IMR-90 (cell line): ENCODE measurements at regions not wholly inside any gene's neighbourhood (a gene's known extent, or its start where the extent isn't known, plus 50 kb on each side); places are given as distances from the start of the nearest gene placed in this dataset.

ENCODE experiments used
- ATAC-seq: fragments of 200-7000 bp; cut with Tn5 transposase; 2 replicates; pipeline ENCODE4 v1.9.1; 2020; ENCODE audit warnings: low read depth, mild to moderate bottlenecking, moderate library complexity
- BruUV-seq: library from RNA; stranded (reverse); fragments of 400-500 nt; replicated peaks from 2 replicates; lab custom pipeline; 2021; lab: Mats Ljungman, UMichigan
- CTCF ChIA-PET: fragments of 300-600 bp; formaldehyde crosslinking; extraction: SDS; loops from one replicate; lab custom pipeline; 2021; ENCODE audit warnings: antibody characterized with exemption; lab: Yijun Ruan, JAX
- POLR2A ChIA-PET: fragments of 300-600 bp; sonication (Branson Sonifier 250); formaldehyde crosslinking; loops from one replicate; lab custom pipeline; 2022; ENCODE audit warnings: antibody characterized with exemption; ENCODE audit not compliant: unreplicated experiment; lab: Charles Lee
- DNase-seq: peaks from one replicate; pipeline ENCODE4 v3.0.0; 2013
- H2AFZ ChIP-seq: replicated peaks from 2 replicates; pipeline ENCODE3; 2013; ENCODE audit warnings: low read length, mild to moderate bottlenecking; ENCODE audit not compliant: poor library complexity
- H2AK5ac ChIP-seq: 2 replicates; pipeline ENCODE4 v1.6.1; 2013; ENCODE audit warnings: low read depth, low read length, inconsistent platforms
- H2AK9ac ChIP-seq: replicated peaks from 2 replicates; pipeline ENCODE3; 2013; ENCODE audit warnings: mild to moderate bottlenecking, low read depth, low read length, moderate library complexity; ENCODE audit not compliant: poor library complexity
- H2BK120ac ChIP-seq: 2 replicates; pipeline ENCODE4 v1.6.1; 2013; ENCODE audit warnings: low read depth, low read length, inconsistent platforms
- H2BK15ac ChIP-seq: 3 replicates; pipeline ENCODE4 v1.6.1; 2013; ENCODE audit warnings: low read depth, low read length, inconsistent platforms
- H2BK20ac ChIP-seq: 2 replicates; pipeline ENCODE4 v1.6.1; 2013; ENCODE audit warnings: low read depth, mild to moderate bottlenecking, inconsistent platforms, low read length, moderate library complexity
- H2BK5ac ChIP-seq: 2 replicates; pipeline ENCODE4 v1.6.1; 2013; ENCODE audit warnings: mild to moderate bottlenecking, low read depth, low read length, inconsistent platforms; ENCODE audit not compliant: poor library complexity, severe bottlenecking
- H3K14ac ChIP-seq: replicated peaks from 2 replicates; pipeline ENCODE4 v1.6.1; 2013; ENCODE audit warnings: low read depth, low read length, inconsistent platforms
- H3K18ac ChIP-seq: 2 replicates; pipeline ENCODE4 v1.6.1; 2013; ENCODE audit warnings: low read depth, low read length, control low read depth
- H3K23ac ChIP-seq: 2 replicates; pipeline ENCODE4 v1.6.1; 2013; ENCODE audit warnings: low read depth, low read length, inconsistent platforms
- H3K27ac ChIP-seq: 2 replicates; pipeline ENCODE4 v1.5.1; 2013; ENCODE audit warnings: mild to moderate bottlenecking, control low read depth, low read length; ENCODE audit not compliant: insufficient read depth
- H3K27me3 ChIP-seq: 2 replicates; pipeline ENCODE4 v1.6.1; 2013; ENCODE audit warnings: low read length; ENCODE audit not compliant: control insufficient read depth, insufficient read depth
- H3K36me3 ChIP-seq: 2 replicates; pipeline ENCODE4 v1.6.1; 2013; ENCODE audit warnings: low read length, mixed read lengths; ENCODE audit not compliant: control insufficient read depth, insufficient read depth
- H3K4ac ChIP-seq: 2 replicates; pipeline ENCODE4 v1.6.1; 2013; ENCODE audit warnings: low read depth, low read length, inconsistent platforms
- H3K4me1 ChIP-seq: 2 replicates; pipeline ENCODE4 v1.6.1; 2013; ENCODE audit warnings: low read length, mixed read lengths; ENCODE audit not compliant: control insufficient read depth, insufficient read depth
- H3K4me2 ChIP-seq: 2 replicates; pipeline ENCODE4 v1.6.1; 2013; ENCODE audit warnings: low read depth, mild to moderate bottlenecking, control low read depth, low read length, moderate library complexity
- H3K4me3 ChIP-seq: 2 replicates; pipeline ENCODE4 v1.5.1; 2013; ENCODE audit warnings: low read depth, mild to moderate bottlenecking, control low read depth, low read length, moderate library complexity; ENCODE audit not compliant: insufficient read depth
- H3K56ac ChIP-seq: 2 replicates; pipeline ENCODE4 v1.6.1; 2013; ENCODE audit warnings: low read length, inconsistent platforms; ENCODE audit not compliant: insufficient read depth; ENCODE audit errors: extremely low read depth
- H3K79me1 ChIP-seq, 2 experiments: 2 replicates each; pipeline ENCODE4 v1.6.1; 2013; ENCODE audit warnings: low read length in 2 of 2, inconsistent platforms in 1 of 2, low read depth in 1 of 2
- H3K9ac ChIP-seq: 2 replicates; pipeline ENCODE4 v1.6.1; 2013; ENCODE audit warnings: low read depth, low read length, control low read depth
- H3K9me1 ChIP-seq: 2 replicates; pipeline ENCODE4 v1.6.1; 2013; ENCODE audit warnings: low read length, inconsistent platforms; ENCODE audit not compliant: insufficient read depth
- H3K9me3 ChIP-seq: 2 replicates; pipeline ENCODE4 v1.6.1; 2013; ENCODE audit warnings: low read length; ENCODE audit not compliant: control insufficient read depth, insufficient read depth
- H4K20me1 ChIP-seq: 2 replicates; pipeline ENCODE4 v1.6.1; 2013; ENCODE audit warnings: low read length, inconsistent platforms; ENCODE audit not compliant: insufficient read depth
- H4K5ac ChIP-seq: 2 replicates; pipeline ENCODE4 v1.6.1; 2013; ENCODE audit warnings: mild to moderate bottlenecking, low read depth, low read length, control low read depth
- H4K8ac ChIP-seq, 2 experiments: 2 replicates each; pipeline ENCODE4 v1.6.1; 2013; ENCODE audit warnings: low read depth in 2 of 2, low read length in 2 of 2, control low read depth in 1 of 2, inconsistent platforms in 1 of 2
- H4K91ac ChIP-seq: 2 replicates; pipeline ENCODE4 v1.6.1; 2013; ENCODE audit warnings: low read depth, low read length, inconsistent platforms; ENCODE audit not compliant: insufficient read depth
- CTCF ChIP-seq: conservative IDR thresholded peaks from 2 replicates; pipeline ENCODE4 v1.5.1; 2012; ENCODE audit warnings: mild to moderate bottlenecking, low read depth, low read length, improper control_type of control experiment
- MXI1 ChIP-seq: IDR thresholded peaks from 2 replicates; pipeline ENCODE4 v1.6.1; 2012; ENCODE audit warnings: low read depth, mild to moderate bottlenecking, low read length, moderate library complexity, borderline replicate concordance
- RAD21 ChIP-seq: IDR thresholded peaks from 2 replicates; pipeline ENCODE4 v1.6.1; 2012; ENCODE audit warnings: low read length, improper control_type of control experiment
- RCOR1 ChIP-seq: IDR thresholded peaks from 2 replicates; pipeline ENCODE4 v1.6.1; 2012; ENCODE audit warnings: mild to moderate bottlenecking, low read length, improper control_type of control experiment; ENCODE audit not compliant: insufficient replicate concordance
- RFX5 ChIP-seq: IDR thresholded peaks from 2 replicates; pipeline ENCODE4 v1.8.0; 2012; ENCODE audit warnings: low read depth, mild to moderate bottlenecking, low read length, moderate library complexity
- WGBS, 2 experiments: methylation state at CpG; one replicate each; pipeline versions ENCODE4 v1.1.5 to v1.1.7; 2013; ENCODE audit warnings: missing lambda C conversion rate in 2 of 2; ENCODE audit not compliant: insufficient read length in 1 of 2; ENCODE audit errors: extremely low coverage in 2 of 2; 5-methylcytosine and 5-hydroxymethylcytosine counted together
- dilution Hi-C: fragments of 300-500 bp; cut with HindIII; formaldehyde crosslinking; loops from one replicate; pipeline ENCODE4 v1.14.3; 2018; ENCODE audit warnings: low sequenced_read_pairs; ENCODE audit not compliant: unreplicated experiment
- in situ Hi-C: fragments of 300-500 bp; cut with MboI; formaldehyde crosslinking; loops from 3 replicates; pipeline ENCODE4 v1.14.3; 2019; ENCODE audit warnings: low sequenced_read_pairs, inconsistent platforms, mixed read lengths
- intact Hi-C: fragments of 100-400 bp; cut with micrococcal nuclease; formaldehyde crosslinking; loops from 2 replicates; pipeline ENCODE4 v1.10.0; 2022

GRCh38 chrX:139079789-139080188, 368.3 kb upstream of the FGF13 start:
- dilution Hi-C loops (no loop called here), in situ Hi-C loops (no loop called here), intact Hi-C loops (no loop called here)
- DNase-seq = no peak
- Histone ChIP-seq H2BK5ac (no peak overlapping the region), H4K5ac (no peak overlapping the region), H4K91ac (no peak overlapping the region), H3K23ac (no peak overlapping the region), H2AK9ac (no peak overlapping the region), H3K4me1 (no peaks in the 10 kb centered on the region), H2AFZ (no peak overlapping the region), H3K79me1 (no peaks in the 10 kb centered on the region), H3K9ac (no peak overlapping the region), H4K20me1 (no peaks in the 10 kb centered on the region), H2BK15ac (no peak overlapping the region), H4K8ac (no peak overlapping the region), H3K14ac (no peak overlapping the region), H2AK5ac (no peak overlapping the region), H3K4me3 (no peak overlapping the region), H3K4me2 (no peak overlapping the region), H3K18ac (no peak overlapping the region), H3K27ac (no peak overlapping the region), H3K27me3 (no peaks in the 10 kb centered on the region), H2BK20ac (no peak overlapping the region), H3K56ac (no peak overlapping the region), H2BK120ac (no peak overlapping the region), H3K4ac (no peak overlapping the region), H3K9me3 (no peaks in the 10 kb centered on the region), H3K9me1 (no peaks in the 10 kb centered on the region), H3K36me3 (no peaks in the 10 kb centered on the region)
- WGBS, 2 experiments = no CpG with 5 or more reads among the region's 2 CpGs
- no peak for ATAC-seq
- BruUV-seq = no TSS peak
- ChIA-PET POLR2A (no interaction called here), CTCF (no interaction called here)
- TF ChIP-seq RAD21 (no peak), CTCF (no peak), MXI1 (no peak), RCOR1 (no peak), RFX5 (no peak)
